ENCODE measurements at regions not wholly inside any gene's neighbourhood (a gene's known extent, or its start where the extent isn't known, plus 50 kb on each side); places are given as distances from the start of the nearest gene placed in this dataset.

DNA sequence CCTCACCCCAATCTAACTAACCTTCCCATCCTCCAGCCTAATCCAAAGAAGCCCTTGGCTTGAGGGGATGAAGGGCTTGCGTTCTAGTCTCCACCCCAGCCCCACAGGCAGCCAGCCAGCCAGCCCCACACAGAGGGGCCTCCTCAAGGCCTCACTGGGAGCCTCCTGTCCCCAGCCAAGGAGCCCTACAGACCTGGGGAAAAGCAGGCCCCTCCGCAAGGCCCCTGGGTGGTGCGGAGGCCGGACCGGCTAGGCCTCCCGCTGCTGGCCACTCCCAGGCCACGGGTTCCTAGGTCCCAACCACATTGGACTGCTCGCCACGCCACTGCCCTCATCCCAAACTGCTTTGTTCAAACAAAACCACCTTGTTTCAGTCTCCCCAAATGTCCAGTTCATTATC, 78.0 kb downstream of the ZIC5 start:
- no peak for TF ChIP-seq POLR2A (IDR thresholded peaks at IDR 0.05)
- TF ChIP-seq, protein P1, sequence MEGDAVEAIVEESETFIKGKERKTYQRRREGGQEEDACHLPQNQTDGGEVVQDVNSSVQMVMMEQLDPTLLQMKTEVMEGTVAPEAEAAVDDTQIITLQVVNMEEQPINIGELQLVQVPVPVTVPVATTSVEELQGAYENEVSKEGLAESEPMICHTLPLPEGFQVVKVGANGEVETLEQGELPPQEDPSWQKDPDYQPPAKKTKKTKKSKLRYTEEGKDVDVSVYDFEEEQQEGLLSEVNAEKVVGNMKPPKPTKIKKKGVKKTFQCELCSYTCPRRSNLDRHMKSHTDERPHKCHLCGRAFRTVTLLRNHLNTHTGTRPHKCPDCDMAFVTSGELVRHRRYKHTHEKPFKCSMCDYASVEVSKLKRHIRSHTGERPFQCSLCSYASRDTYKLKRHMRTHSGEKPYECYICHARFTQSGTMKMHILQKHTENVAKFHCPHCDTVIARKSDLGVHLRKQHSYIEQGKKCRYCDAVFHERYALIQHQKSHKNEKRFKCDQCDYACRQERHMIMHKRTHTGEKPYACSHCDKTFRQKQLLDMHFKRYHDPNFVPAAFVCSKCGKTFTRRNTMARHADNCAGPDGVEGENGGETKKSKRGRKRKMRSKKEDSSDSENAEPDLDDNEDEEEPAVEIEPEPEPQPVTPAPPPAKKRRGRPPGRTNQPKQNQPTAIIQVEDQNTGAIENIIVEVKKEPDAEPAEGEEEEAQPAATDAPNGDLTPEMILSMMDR (IDR thresholded peaks at IDR 0.05) = no peak
